GM23338 (cell line): ENCODE measurements at regions not wholly inside any gene's neighbourhood (a gene's known extent, or its start where the extent isn't known, plus 50 kb on each side); places are given as distances from the start of the nearest gene placed in this dataset.

Source experiments
- CREB1 ChIP-seq: fragments of 250-450 bp; sonication (Bioruptor Pico); IDR thresholded peaks from 2 replicates; pipeline ENCODE4 v1.5.0; 2020; ENCODE audit warnings: low read depth, mild to moderate bottlenecking, moderate library complexity
- EZH2 ChIP-seq: fragments of 200-600 bp; sonication (generic); IDR thresholded peaks from one replicate; pipeline ENCODE4 v1.8.0; 2017; ENCODE audit warnings: antibody characterized with exemption, mild to moderate bottlenecking, low read depth; ENCODE audit not compliant: unreplicated experiment
- EZH2phosphoT487 ChIP-seq: fragments of 200-600 bp; sonication (generic); IDR thresholded peaks from one replicate; pipeline ENCODE4 v1.8.1; 2018; ENCODE audit warnings: antibody characterized with exemption; ENCODE audit not compliant: unreplicated experiment
- JUNB ChIP-seq: IDR thresholded peaks from one replicate; pipeline ENCODE4 v1.6.1; 2016; ENCODE audit warnings: antibody characterized with exemption; ENCODE audit not compliant: unreplicated experiment
- NANOG ChIP-seq: IDR thresholded peaks from 2 replicates; pipeline ENCODE4 v1.6.1; 2016; ENCODE audit warnings: antibody characterized with exemption, borderline replicate concordance
- POLR2AphosphoS5 ChIP-seq: IDR thresholded peaks from 2 replicates; pipeline ENCODE4 v1.6.1; 2016; ENCODE audit warnings: antibody characterized with exemption, low read depth
- STAT1 ChIP-seq: IDR thresholded peaks from one replicate; pipeline ENCODE4 v1.6.1; 2016; ENCODE audit warnings: antibody characterized with exemption; ENCODE audit not compliant: unreplicated experiment
- ZNF114 ChIP-seq: fragments of 250-450 bp; sonication (Bioruptor Pico); IDR thresholded peaks from 2 replicates; pipeline ENCODE4 v1.5.0; 2020; ENCODE audit warnings: mild to moderate bottlenecking, moderate library complexity
- ZNF331 ChIP-seq: fragments of 250-450 bp; sonication (Bioruptor Pico); IDR thresholded peaks from 2 replicates; pipeline ENCODE4 v1.5.0; 2020; ENCODE audit warnings: low read depth, mild to moderate bottlenecking, moderate library complexity
- TF ChIP-seq, protein P1 (sequence below), 2 experiments: fragments of 200-600 bp in 1 of 2; sonication (generic) in 1 of 2; conservative IDR thresholded peaks; 2 replicates each; pipeline versions ENCODE4 v1.5.1 to v1.6.1; 2016 to 2017; ENCODE audit warnings: antibody characterized with exemption in 2 of 2, low read depth in 2 of 2, mild to moderate bottlenecking in 2 of 2, moderate library complexity in 1 of 2
- TF ChIP-seq, protein P2 (sequence below): IDR thresholded peaks from one replicate; pipeline ENCODE4 v1.6.1; 2018; ENCODE audit warnings: antibody characterized with exemption; ENCODE audit not compliant: unreplicated experiment
- TF ChIP-seq, protein P3 (sequence below): IDR thresholded peaks from 2 replicates; pipeline ENCODE4 v1.6.1; 2016; ENCODE audit warnings: antibody characterized with exemption

DNA sequence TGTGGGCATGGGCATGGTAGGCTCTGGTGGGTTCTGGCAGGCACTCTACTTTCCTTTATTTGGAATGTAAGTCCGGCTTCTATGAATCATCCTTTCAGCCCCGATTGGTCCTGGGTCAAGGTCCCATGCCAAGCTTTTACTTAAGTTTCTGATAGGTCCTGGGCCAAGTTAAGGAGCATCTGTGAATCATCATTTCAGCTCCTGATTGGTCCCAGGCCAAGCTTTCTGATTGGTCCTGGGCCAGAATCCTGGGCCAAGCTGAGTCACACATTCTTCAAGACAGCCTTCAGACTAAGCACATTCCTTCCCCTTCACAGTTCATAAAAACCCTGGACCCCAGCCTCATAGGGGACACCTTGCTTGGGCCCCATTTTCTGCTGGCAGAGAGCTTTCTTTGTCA, 231.0 kb upstream of the EYS start:
- TF ChIP-seq, protein P1, sequence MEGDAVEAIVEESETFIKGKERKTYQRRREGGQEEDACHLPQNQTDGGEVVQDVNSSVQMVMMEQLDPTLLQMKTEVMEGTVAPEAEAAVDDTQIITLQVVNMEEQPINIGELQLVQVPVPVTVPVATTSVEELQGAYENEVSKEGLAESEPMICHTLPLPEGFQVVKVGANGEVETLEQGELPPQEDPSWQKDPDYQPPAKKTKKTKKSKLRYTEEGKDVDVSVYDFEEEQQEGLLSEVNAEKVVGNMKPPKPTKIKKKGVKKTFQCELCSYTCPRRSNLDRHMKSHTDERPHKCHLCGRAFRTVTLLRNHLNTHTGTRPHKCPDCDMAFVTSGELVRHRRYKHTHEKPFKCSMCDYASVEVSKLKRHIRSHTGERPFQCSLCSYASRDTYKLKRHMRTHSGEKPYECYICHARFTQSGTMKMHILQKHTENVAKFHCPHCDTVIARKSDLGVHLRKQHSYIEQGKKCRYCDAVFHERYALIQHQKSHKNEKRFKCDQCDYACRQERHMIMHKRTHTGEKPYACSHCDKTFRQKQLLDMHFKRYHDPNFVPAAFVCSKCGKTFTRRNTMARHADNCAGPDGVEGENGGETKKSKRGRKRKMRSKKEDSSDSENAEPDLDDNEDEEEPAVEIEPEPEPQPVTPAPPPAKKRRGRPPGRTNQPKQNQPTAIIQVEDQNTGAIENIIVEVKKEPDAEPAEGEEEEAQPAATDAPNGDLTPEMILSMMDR (conservative IDR thresholded peaks at IDR 0.05; ENCODE audit: low read depth in 2 of 2): no peak
- TF ChIP-seq EZH2 (no peak), POLR2AphosphoS5 (no peak), EZH2phosphoT487 (no peak), CREB1 (no peak), JUNB (no peak), STAT1 (no peak), NANOG (no peak), ZNF331 (CRISPR knock-in tag) (no peak), ZNF114 (CRISPR knock-in tag) (no peak)
- TF ChIP-seq, protein P2, sequence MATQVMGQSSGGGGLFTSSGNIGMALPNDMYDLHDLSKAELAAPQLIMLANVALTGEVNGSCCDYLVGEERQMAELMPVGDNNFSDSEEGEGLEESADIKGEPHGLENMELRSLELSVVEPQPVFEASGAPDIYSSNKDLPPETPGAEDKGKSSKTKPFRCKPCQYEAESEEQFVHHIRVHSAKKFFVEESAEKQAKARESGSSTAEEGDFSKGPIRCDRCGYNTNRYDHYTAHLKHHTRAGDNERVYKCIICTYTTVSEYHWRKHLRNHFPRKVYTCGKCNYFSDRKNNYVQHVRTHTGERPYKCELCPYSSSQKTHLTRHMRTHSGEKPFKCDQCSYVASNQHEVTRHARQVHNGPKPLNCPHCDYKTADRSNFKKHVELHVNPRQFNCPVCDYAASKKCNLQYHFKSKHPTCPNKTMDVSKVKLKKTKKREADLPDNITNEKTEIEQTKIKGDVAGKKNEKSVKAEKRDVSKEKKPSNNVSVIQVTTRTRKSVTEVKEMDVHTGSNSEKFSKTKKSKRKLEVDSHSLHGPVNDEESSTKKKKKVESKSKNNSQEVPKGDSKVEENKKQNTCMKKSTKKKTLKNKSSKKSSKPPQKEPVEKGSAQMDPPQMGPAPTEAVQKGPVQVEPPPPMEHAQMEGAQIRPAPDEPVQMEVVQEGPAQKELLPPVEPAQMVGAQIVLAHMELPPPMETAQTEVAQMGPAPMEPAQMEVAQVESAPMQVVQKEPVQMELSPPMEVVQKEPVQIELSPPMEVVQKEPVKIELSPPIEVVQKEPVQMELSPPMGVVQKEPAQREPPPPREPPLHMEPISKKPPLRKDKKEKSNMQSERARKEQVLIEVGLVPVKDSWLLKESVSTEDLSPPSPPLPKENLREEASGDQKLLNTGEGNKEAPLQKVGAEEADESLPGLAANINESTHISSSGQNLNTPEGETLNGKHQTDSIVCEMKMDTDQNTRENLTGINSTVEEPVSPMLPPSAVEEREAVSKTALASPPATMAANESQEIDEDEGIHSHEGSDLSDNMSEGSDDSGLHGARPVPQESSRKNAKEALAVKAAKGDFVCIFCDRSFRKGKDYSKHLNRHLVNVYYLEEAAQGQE: no peak
- TF ChIP-seq, protein P3, sequence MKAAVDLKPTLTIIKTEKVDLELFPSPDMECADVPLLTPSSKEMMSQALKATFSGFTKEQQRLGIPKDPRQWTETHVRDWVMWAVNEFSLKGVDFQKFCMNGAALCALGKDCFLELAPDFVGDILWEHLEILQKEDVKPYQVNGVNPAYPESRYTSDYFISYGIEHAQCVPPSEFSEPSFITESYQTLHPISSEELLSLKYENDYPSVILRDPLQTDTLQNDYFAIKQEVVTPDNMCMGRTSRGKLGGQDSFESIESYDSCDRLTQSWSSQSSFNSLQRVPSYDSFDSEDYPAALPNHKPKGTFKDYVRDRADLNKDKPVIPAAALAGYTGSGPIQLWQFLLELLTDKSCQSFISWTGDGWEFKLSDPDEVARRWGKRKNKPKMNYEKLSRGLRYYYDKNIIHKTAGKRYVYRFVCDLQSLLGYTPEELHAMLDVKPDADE: no peak
